ENCODE measurements at regions not wholly inside any gene's neighbourhood (a gene's known extent, or its start where the extent isn't known, plus 50 kb on each side); places are given as distances from the start of the nearest gene placed in this dataset.

GRCh38 chr17:54368906-54369305, 531.7 kb upstream of the TOM1L1 start:
- TF ChIP-seq REST (IDR thresholded peaks at IDR 0.05; ENCODE audit: low read depth) (no peak), EGR1 (IDR thresholded peaks at IDR 0.05) (no peak), CEBPB (IDR thresholded peaks at IDR 0.05) (no peak), RAD21 (IDR thresholded peaks at IDR 0.05; ENCODE audit: low read depth) (no peak), TAF1 (IDR thresholded peaks at IDR 0.05; ENCODE audit: low read depth) (no peak), EP300 (IDR thresholded peaks at IDR 0.05; ENCODE audit: borderline replicate concordance) (no peak), YY1 (IDR thresholded peaks at IDR 0.05; ENCODE audit: low read depth) (no peak), USF1 (IDR thresholded peaks at IDR 0.05) (no peak), MAX (IDR thresholded peaks at IDR 0.05) (no peak), FOXM1 (IDR thresholded peaks at IDR 0.05; ENCODE audit: borderline replicate concordance, low read depth) (no peak), NFIC (IDR thresholded peaks at IDR 0.05) (no peak)

Data from Ishikawa (cell line).